HG02840 (cell line): ENCODE measurements at regions not wholly inside any gene's neighbourhood (a gene's known extent, or its start where the extent isn't known, plus 50 kb on each side); places are given as distances from the start of the nearest gene placed in this dataset.

ENCODE experiments used
- ATAC-seq: cut with Tn5 transposase; IDR thresholded peaks from one replicate; pipeline ENCODE4 v1.9.1; 2021; ENCODE audit warnings: mild to moderate bottlenecking, moderate library complexity, moderate number of reproducible peaks; ENCODE audit not compliant: unreplicated experiment, low FRiP score

DNA sequence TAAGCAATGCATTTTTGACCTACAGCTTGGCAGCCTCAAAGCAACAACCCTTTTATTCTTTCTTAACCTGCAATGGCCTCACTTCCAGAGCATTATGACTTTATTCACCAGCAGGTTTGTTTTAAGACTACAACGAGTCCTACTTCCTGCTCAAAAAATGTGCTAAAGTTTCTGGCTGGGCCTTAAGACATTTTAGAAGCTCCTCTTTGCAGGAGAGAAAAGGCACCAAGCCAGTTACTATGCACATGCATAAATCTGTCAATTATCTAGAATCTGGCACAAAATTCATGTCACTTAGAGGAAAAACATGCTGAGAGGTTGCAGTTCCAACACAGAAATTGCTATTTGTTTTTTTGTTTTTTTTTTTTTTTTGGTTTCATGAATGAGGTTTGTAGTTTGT is 223.0 kb upstream of the EPHA5 start:
- ATAC-seq, result no peak

DNA sequence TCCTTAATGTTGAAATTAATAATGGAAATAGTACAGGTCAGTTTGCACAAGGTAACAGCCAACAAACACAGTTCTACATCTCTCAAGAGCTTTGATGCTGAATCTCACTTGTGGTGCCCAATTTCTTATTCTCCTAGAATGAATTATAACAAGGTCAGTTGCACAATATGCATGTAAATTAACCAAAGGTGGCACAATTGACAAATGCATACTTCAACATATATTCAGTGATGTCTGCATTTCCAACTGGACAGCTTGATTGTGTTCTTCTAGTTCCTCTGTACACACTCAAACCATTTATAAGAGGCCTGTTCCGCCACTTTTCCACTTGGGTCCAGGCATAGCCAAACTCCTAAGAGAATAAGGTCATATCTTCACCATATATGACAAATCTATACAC is 210.3 kb upstream of the EPHA5 start:
- no peak for ATAC-seq

DNA sequence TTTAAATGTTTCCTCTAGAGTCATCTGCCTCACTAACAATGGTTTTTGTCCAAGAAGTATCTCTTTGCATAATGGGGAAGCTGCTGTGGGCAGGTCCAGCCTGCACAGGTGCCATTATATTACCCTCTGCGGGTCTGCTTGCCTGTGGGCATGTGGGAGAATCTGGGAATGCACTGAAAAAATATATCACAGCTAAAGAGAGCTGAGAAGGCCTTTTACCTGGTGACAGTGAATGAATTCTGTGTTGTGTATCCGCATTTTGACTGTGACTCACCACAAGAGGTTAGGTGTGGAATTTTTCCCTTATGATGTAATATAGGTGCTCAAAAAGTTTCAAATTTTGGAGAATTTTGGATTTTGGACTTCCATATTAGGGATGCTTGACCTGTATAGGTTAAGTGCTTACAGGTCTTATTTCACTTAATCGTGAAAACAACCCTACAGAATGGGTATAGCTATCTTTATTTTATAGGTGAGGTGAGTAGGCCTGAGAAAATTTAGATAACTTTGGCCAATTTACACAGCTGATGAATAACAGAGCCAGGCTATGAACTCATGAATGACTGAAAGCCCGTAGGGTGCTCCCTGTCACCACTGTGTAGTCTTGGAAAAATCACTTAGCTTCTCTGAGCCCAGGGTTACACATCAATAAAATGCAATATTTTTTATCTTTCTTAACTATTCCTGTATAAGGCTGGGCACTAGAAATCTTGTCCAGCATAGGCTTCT is 198.0 kb upstream of the EPHA5 start:
- ATAC-seq, result no peak

DNA sequence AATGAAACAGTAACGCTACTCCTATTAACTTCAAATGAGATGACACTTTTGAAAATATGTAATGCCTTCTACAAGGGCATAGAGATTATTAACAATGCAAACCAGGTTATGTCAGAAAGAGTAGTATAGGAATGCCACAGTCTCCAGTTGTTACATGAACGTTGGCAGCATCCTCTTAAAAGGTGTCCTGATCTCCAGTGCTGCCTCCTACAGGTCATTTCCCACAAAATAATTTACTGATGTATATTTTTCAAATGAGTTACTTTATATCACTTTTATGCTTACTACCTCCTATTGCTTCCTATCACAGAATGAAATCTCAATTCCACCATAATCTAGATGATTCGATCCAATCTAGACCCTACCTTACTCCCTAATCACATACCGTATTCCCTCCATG is 195.2 kb upstream of the EPHA5 start:
- ATAC-seq, result no peak

DNA sequence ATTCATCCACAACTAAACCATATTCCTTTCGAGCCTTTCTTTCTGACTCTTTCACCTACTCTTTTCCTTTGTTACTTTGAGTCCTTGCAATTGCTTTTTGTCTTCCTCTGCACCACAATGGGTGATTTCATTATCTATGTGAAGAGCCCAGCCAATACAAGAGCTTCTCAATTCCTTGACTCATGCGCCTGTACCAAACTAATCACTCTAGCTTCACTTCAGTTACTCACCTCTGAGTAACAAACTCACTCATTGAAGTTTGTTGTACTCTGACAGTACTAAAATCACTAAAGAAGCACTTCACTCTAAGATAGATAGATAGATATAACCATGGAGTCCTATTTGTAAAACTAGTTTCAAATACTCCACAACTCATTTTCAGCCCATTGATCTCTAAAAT is 191.7 kb upstream of the EPHA5 start:
- no peak for ATAC-seq

- no peak for ATAC-seq
Measured at GRCh38 chr4:65845199-65845773, 175.0 kb upstream of the EPHA5 start.

DNA sequence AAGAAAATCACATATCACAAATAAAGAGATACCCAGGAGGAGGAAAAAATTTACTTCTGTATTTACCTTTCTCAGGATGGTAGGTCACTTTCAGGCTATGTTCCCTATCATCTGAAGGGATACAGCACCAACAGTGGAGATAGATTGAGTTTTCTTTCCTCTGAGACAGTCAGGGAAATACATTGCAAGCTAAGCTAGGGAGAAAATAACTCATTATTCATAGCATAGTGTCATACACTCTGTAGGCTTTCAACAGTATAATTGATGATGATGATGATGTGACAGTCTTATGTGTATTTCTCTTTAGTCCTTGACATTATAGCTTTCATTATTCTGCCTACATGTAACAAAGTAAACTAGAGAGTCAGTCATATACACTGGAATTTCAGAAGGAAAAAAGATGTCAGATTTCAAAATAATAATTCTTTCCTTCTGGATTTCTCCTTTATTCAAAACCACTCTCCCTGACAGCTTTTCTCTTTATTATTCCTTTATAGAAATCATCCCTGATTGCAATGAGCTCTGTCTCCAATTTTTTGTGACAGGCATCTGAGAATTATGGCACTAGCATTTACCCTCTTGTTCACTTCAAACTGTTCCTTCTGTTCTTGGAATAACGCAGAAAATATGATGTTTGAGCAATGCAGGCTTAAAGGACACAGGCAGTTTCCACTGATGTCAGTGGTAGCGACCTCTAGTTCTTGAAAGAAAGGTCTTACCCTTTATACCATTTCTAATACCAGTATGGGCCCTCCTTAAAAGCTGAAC is 169.1 kb upstream of the EPHA5 start:
- no peak for ATAC-seq

GRCh38 chr4:65834707-65835106 is 164.4 kb upstream of the EPHA5 start:
- no peak for ATAC-seq

DNA sequence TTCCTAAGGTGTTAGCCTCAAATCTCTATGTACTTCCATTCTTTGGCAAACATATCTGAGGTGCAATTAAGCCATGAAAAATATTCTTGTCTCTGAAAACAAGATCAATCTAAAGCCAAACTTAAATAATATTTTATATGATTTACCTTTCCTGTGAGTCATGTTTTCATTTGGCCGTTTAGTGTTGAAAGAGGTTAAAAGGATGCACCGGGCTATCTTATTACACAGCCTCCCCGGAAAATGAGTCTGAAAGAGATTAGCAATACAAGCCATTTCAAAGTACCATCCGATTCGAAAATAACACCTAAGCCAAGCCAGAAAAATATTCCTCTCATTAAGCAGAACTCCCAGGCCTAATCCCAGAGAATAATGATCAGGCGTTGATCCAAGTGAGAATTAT is 161.5 kb upstream of the EPHA5 start:
- no peak for ATAC-seq

DNA sequence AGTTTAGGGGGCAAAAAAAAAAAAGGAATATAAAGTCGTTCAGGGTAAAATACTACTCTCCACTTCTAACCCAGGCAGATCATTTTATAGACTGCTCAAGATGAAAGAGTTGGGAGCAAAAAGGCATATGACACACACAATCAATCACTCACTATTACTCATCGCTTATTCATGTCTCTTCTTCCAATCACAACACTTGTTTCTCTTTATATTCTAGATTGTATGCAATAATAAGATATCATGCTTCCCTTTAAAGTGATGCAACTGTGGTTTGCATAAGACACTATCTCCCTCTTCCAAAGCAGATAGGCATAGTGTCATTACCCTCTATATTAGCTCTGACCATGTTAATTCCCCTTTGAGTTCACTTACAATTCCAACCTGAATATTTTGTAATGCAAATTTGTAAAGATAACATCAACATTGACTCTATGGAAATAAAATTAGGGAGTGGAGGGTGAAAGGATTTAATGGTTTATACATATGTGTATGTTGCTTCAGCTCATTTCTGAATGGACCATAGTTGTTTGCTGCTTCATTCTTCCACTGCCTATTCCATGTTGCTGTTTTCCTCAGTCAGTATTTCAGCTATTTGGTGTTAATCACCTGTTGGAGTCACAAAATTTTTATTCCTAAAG is 154.9 kb upstream of the EPHA5 start:
- ATAC-seq, result no peak

- ATAC-seq, result no peak
Measured at GRCh38 chr4:65819192-65819591, 148.9 kb upstream of the EPHA5 start.

- no peak for ATAC-seq
Measured at GRCh38 chr4:65805936-65806335, 135.6 kb upstream of the EPHA5 start.

DNA sequence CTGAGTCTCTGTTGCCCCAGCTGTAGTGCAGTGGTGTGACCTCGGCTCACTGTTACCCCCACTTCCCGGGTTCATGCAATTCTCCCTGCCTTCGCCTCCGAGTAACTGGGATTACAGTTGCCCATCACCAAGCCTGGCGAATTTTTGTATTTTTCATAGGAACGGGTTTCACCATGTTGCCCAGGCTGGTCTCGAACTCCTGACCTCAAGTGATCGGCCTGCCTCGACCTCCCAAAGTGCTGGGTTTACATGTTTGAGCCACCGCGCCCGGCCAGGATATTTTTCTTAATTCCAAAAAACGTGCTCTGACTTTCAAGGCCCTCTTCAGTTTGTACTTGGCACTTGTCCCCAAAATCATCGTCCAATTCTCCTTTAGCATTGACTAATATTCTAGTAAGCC is 129.2 kb upstream of the EPHA5 start:
- no peak for ATAC-seq

GRCh38 chr4:65798498-65799127 is 128.3 kb upstream of the EPHA5 start:
- ATAC-seq, result no peak

DNA sequence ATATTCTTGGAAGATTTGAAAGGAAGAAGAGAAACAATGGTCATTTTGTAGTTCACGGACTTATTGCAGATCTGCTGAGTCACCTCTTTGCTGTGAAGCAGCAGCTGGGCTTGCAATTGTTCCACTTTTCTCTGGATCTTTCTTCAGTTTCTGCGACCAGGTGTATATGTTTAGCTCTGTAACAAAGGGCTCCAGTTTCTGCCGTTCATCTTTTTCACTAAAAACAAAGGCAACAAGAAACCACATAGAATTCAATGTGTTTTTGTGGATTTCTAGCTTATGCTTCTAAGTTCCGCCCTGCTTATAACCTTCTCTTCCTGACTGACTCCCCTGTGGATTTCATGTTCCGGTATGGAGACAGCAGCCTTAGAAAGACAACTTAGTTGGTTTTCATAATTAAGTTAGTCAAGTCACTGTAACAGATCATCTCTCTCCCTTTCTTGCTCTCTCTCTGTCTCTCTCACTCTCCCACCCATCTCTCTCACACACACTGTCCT is 121.6 kb upstream of the EPHA5 start:
- ATAC-seq, result no peak

DNA sequence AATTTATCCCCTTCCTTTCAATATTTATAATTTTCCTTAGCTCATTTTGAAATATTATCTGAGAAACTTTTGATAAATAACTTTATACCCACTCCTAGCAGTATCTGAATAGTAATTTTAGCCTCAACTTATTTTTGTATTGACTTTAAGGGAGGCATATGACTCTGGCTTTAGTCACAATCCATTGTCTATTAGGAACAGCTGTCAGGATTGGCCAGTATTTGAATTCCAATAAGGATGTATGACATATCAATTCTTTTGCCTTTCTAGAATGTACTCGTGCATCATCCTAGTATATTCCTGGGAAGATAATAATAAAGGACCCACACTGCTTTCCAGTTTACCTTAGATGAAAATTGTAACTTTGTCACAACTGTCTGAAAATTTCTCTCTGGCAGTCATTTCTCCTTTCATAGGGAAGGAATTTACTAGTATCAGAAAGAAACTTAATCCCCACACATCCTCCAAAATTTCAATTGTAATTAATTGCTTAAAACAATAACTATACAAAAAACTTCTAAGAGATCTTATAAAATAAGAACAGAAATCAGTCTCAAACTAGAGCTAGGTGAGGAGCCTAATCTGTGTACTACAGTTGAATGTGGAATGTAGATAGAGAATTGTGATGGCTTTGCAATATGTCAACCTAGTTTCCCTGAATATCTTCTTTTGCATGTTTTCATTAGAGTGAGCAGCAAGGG is 121.0 kb upstream of the EPHA5 start:
- no peak for ATAC-seq

- ATAC-seq, result no peak
Measured at GRCh38 chr4:65789805-65790204, 119.5 kb upstream of the EPHA5 start.

GRCh38 chr4:65789341-65789740 is 119.1 kb upstream of the EPHA5 start:
- ATAC-seq, result no peak

- no peak for ATAC-seq
Measured at GRCh38 chr4:65777270-65777669, 107.0 kb upstream of the EPHA5 start.

DNA sequence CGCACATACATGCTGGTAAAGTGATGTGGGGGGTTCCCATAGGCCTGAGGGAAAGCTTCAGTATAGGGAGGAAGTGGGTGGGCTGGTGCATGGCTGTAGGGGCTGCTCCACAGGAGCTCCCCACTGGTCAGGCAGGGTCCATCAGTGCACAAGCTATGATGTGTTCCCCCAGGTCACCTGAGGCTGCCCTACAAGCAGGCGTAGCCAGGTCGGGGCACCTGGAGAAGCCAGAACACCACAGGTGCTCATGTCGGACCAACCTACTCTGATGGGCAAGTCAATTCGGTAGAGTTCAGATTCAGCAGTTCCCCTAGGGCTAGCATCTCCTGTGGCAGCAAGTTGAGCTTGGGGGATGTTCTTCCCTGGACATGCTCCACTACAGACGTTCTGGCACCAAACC is 103.3 kb upstream of the EPHA5 start:
- no peak for ATAC-seq
